ENCODE measurements at regions not wholly inside any gene's neighbourhood (a gene's known extent, or its start where the extent isn't known, plus 50 kb on each side); places are given as distances from the start of the nearest gene placed in this dataset.
"Not testable (repeated sequence)": the region's sequence is repeated elsewhere in the genome, so short reads cannot be mapped to it uniquely, and the experiment has no call there.

GRCh38 chr5:102554082-102554481, 55.3 kb upstream of the SLCO6A1 start:
- DNase-seq (ENCODE audit: low read depth in 1 of 2, low spot score in 1 of 2), result no peak
- no peak for TF ChIP-seq JUND (IDR thresholded peaks at IDR 0.05; ENCODE audit: low read depth)
- in situ Hi-C loops (cut with HindIII; ENCODE audit: low pct_unique_long_range_greater_than_20kb, low sequenced_read_pairs), result no loop called here

- TF ChIP-seq JUND (IDR thresholded peaks at IDR 0.05; ENCODE audit: low read depth), result no peak
- in situ Hi-C loops (cut with HindIII; ENCODE audit: low pct_unique_long_range_greater_than_20kb, low sequenced_read_pairs), result no loop called here
- peak in 1 of 2 experiments; percentile 16 for DNase-seq (ENCODE audit: low read depth in 1 of 2, low spot score in 1 of 2)
Measured at GRCh38 chr5:102554728-102555127, 55.9 kb upstream of the SLCO6A1 start.

GRCh38 chr5:102561894-102562760, 63.3 kb upstream of the SLCO6A1 start:
- in situ Hi-C loops (cut with HindIII; ENCODE audit: low pct_unique_long_range_greater_than_20kb, low sequenced_read_pairs), result no loop called here
- no peak for TF ChIP-seq JUND (IDR thresholded peaks at IDR 0.05; ENCODE audit: low read depth)
- DNase-seq (ENCODE audit: low read depth in 1 of 2, low spot score in 1 of 2), result peak in 1 of 2 experiments; percentile 65

- DNase-seq (ENCODE audit: low read depth in 1 of 2, low spot score in 1 of 2), result no peak
- no peak for TF ChIP-seq JUND (IDR thresholded peaks at IDR 0.05; ENCODE audit: low read depth)
- in situ Hi-C loops (cut with HindIII; ENCODE audit: low pct_unique_long_range_greater_than_20kb, low sequenced_read_pairs), result no loop called here
Measured at GRCh38 chr5:102570747-102571146, 71.9 kb upstream of the SLCO6A1 start.

- in situ Hi-C loops (cut with HindIII; ENCODE audit: low pct_unique_long_range_greater_than_20kb, low sequenced_read_pairs), result no loop called here
- no peak for DNase-seq (ENCODE audit: low read depth in 1 of 2, low spot score in 1 of 2)
- TF ChIP-seq JUND (IDR thresholded peaks at IDR 0.05; ENCODE audit: low read depth), result no peak
Measured at GRCh38 chr5:102578362-102578761, 79.6 kb upstream of the SLCO6A1 start.

- no peak for DNase-seq (ENCODE audit: low read depth in 1 of 2, low spot score in 1 of 2)
- in situ Hi-C loops (cut with HindIII; ENCODE audit: low pct_unique_long_range_greater_than_20kb, low sequenced_read_pairs), result no loop called here
- TF ChIP-seq JUND (IDR thresholded peaks at IDR 0.05; ENCODE audit: low read depth), result no peak
Measured at GRCh38 chr5:102579379-102579778, 80.6 kb upstream of the SLCO6A1 start.

- no peak for TF ChIP-seq JUND (IDR thresholded peaks at IDR 0.05; ENCODE audit: low read depth)
- in situ Hi-C loops (cut with HindIII; ENCODE audit: low pct_unique_long_range_greater_than_20kb, low sequenced_read_pairs), result no loop called here
- peak in 1 of 2 experiments; percentile 21 for DNase-seq (ENCODE audit: low read depth in 1 of 2, low spot score in 1 of 2)
Measured at GRCh38 chr5:102581011-102581410, 82.2 kb upstream of the SLCO6A1 start.

- no peak for TF ChIP-seq JUND (IDR thresholded peaks at IDR 0.05; ENCODE audit: low read depth)
- DNase-seq (ENCODE audit: low read depth in 1 of 2, low spot score in 1 of 2), result no peak
- in situ Hi-C loops (cut with HindIII; ENCODE audit: low pct_unique_long_range_greater_than_20kb, low sequenced_read_pairs), result no loop called here
Measured at GRCh38 chr5:102582696-102583095, 83.9 kb upstream of the SLCO6A1 start.

- DNase-seq (ENCODE audit: low read depth in 1 of 2, low spot score in 1 of 2), result peak; percentile 11 to 15
- in situ Hi-C loops (cut with HindIII; ENCODE audit: low pct_unique_long_range_greater_than_20kb, low sequenced_read_pairs), result no loop called here
- no peak for TF ChIP-seq JUND (IDR thresholded peaks at IDR 0.05; ENCODE audit: low read depth)
Measured at GRCh38 chr5:102583276-102584124, 84.7 kb upstream of the SLCO6A1 start.

- TF ChIP-seq JUND (IDR thresholded peaks at IDR 0.05; ENCODE audit: low read depth), result no peak
- in situ Hi-C loops (cut with HindIII; ENCODE audit: low pct_unique_long_range_greater_than_20kb, low sequenced_read_pairs), result no loop called here
- DNase-seq (ENCODE audit: low read depth in 1 of 2, low spot score in 1 of 2), result no peak
Measured at GRCh38 chr5:102589661-102590060, 90.9 kb upstream of the SLCO6A1 start.

GRCh38 chr5:102590467-102590866, 91.7 kb upstream of the SLCO6A1 start:
- no peak for TF ChIP-seq JUND (IDR thresholded peaks at IDR 0.05; ENCODE audit: low read depth)
- in situ Hi-C loops (cut with HindIII; ENCODE audit: low pct_unique_long_range_greater_than_20kb, low sequenced_read_pairs), result no loop called here
- no peak for DNase-seq (ENCODE audit: low read depth in 1 of 2, low spot score in 1 of 2)

GRCh38 chr5:102591650-102592049, 92.8 kb upstream of the SLCO6A1 start:
- in situ Hi-C loops (cut with HindIII; ENCODE audit: low pct_unique_long_range_greater_than_20kb, low sequenced_read_pairs), result no loop called here

GRCh38 chr5:102592586-102592985, 93.8 kb upstream of the SLCO6A1 start:
- DNase-seq (ENCODE audit: low read depth in 1 of 2, low spot score in 1 of 2); in situ Hi-C loops (cut with HindIII; ENCODE audit: low pct_unique_long_range_greater_than_20kb, low sequenced_read_pairs): not testable (repeated sequence)

More at GRCh38 chr5:102591650-102592049, 92.8 kb upstream of the SLCO6A1 start:
- no peak for TF ChIP-seq JUND (IDR thresholded peaks at IDR 0.05; ENCODE audit: low read depth)
- no peak for DNase-seq (ENCODE audit: low read depth in 1 of 2, low spot score in 1 of 2)
